Breast epithelium (tissue), 4 donors: ENCODE measurements at regions not wholly inside any gene's neighbourhood (a gene's known extent, or its start where the extent isn't known, plus 50 kb on each side); places are given as distances from the start of the nearest gene placed in this dataset.

Experiments used
- DNase-seq, 2 donors: peaks; one replicate each; pipeline ENCODE4 v3.0.0-alpha.2; 2019; ENCODE audit warnings: low spot score in 2 of 2
- H3K27ac ChIP-seq, 2 donors: fragments of 200-600 bp; sonication (generic) in 1 of 2; one replicate each; pipeline ENCODE4 v1.5.1; 2016 to 2019; ENCODE audit warnings: mild to moderate bottlenecking in 1 of 2
- H3K27me3 ChIP-seq, 2 donors: fragments of 200-600 bp; sonication (generic) in 1 of 2; one replicate each; pipeline versions ENCODE4 v1.5.1 to v1.6.0; 2017 to 2019; ENCODE audit warnings: control low read depth in 1 of 2, mild to moderate bottlenecking in 1 of 2
- H3K36me3 ChIP-seq: fragments of 200-600 bp; one replicate; pipeline ENCODE4 v1.5.1; 2019
- H3K4me1 ChIP-seq, 2 donors: fragments of 200-600 bp; sonication (generic); one replicate each; pipeline ENCODE4 v1.5.1; 2016 to 2019; ENCODE audit warnings: control low read depth in 1 of 2
- H3K4me3 ChIP-seq, 3 donors: fragments of 200-600 bp; sonication (generic); 1 replicate in 2 of 3; 2 replicates in 1 of 3; pipeline ENCODE4 v1.5.1; 2016 to 2019; ENCODE audit warnings: mild to moderate bottlenecking in 3 of 3, moderate library complexity in 2 of 3
- H3K9me3 ChIP-seq, 2 donors: fragments of 200-600 bp; sonication (generic) in 1 of 2; one replicate each; pipeline ENCODE4 v1.5.1; 2016 to 2019; ENCODE audit warnings: control low read depth in 1 of 2
- CTCF ChIP-seq, 3 donors: fragments of 450-650 bp; IDR thresholded peaks; one replicate each; pipeline ENCODE4 v1.5.1; 2016 to 2017; ENCODE audit warnings: antibody characterized with exemption in 3 of 3, mild to moderate bottlenecking in 3 of 3, moderate library complexity in 3 of 3
- POLR2A ChIP-seq: fragments of 450-650 bp; IDR thresholded peaks from one replicate; pipeline ENCODE4 v1.6.1; 2016; ENCODE audit warnings: antibody characterized with exemption, mild to moderate bottlenecking, moderate library complexity
- POLR2AphosphoS5 ChIP-seq, 3 donors: sonication (generic); formaldehyde crosslinking; IDR thresholded peaks; one replicate each; pipeline ENCODE4 v1.6.1; 2017; ENCODE audit warnings: antibody characterized with exemption in 3 of 3
- intact Hi-C: fragments of 100-400 bp; cut with DNase I; formaldehyde crosslinking; loops from one replicate; pipeline ENCODE4 v1.15.1; 2023; ENCODE audit warnings: low total_unique reads

GRCh38 chr2:228377533-228377932 is 196.0 kb upstream of the SPHKAP start:
- DNase-seq: no peak
- H3K9me3 ChIP-seq: no peaks in the 10 kb centered on the region
- no peaks in the 10 kb centered on the region for H3K36me3 ChIP-seq
- no peak overlapping the region for H3K27ac ChIP-seq
- intact Hi-C loops: no loop called here
- peaks cover 0 to 5% of the 10 kb centered on the region in 2 donors for H3K4me1 ChIP-seq
- H3K27me3 ChIP-seq: no peaks in the 10 kb centered on the region
- H3K4me3 ChIP-seq: no peak overlapping the region
- no peak for TF ChIP-seq CTCF (IDR thresholded peaks at IDR 0.05)
- no peak for TF ChIP-seq POLR2AphosphoS5 (IDR thresholded peaks at IDR 0.05)
- TF ChIP-seq POLR2A: no peak

- DNase-seq: peak in 1 of 2 donors; percentile 55
- Histone ChIP-seq H3K27ac (no peak overlapping the region), H3K27me3 (no peaks in the 10 kb centered on the region), H3K36me3 (no peaks in the 10 kb centered on the region), H3K4me3 (no peak overlapping the region), H3K9me3 (no peaks in the 10 kb centered on the region), H3K4me1 (peaks cover 0 to 5% of the 10 kb centered on the region in 2 donors)
- intact Hi-C loops: no loop called here
- no peak for TF ChIP-seq POLR2AphosphoS5 (IDR thresholded peaks at IDR 0.05)
- TF ChIP-seq CTCF (IDR thresholded peaks at IDR 0.05): no peak
- no peak for TF ChIP-seq POLR2A
Measured at GRCh38 chr2:228374741-228375140, 193.3 kb upstream of the SPHKAP start.

- DNase-seq: no peak
- no peaks in the 10 kb centered on the region for H3K36me3 ChIP-seq
- intact Hi-C loops: no loop called here
- no peak overlapping the region for H3K4me3 ChIP-seq
- H3K4me1 ChIP-seq: peaks cover 0 to 5% of the 10 kb centered on the region in 2 donors
- H3K27ac ChIP-seq: no peak overlapping the region
- TF ChIP-seq CTCF (IDR thresholded peaks at IDR 0.05) (no peak), POLR2AphosphoS5 (IDR thresholded peaks at IDR 0.05) (no peak), POLR2A (no peak)
- H3K27me3 ChIP-seq: no peaks in the 10 kb centered on the region
- no peaks in the 10 kb centered on the region for H3K9me3 ChIP-seq
Measured at GRCh38 chr2:228373191-228373590, 191.7 kb upstream of the SPHKAP start.

GRCh38 chr2:228372212-228372611 is 190.7 kb upstream of the SPHKAP start:
- Histone ChIP-seq H3K27ac (no peak overlapping the region), H3K4me3 (no peak overlapping the region), H3K4me1 (peaks cover 0 to 5% of the 10 kb centered on the region in 2 donors), H3K9me3 (no peaks in the 10 kb centered on the region), H3K36me3 (no peaks in the 10 kb centered on the region), H3K27me3 (no peaks in the 10 kb centered on the region)
- intact Hi-C loops: no loop called here
- no peak for DNase-seq
- no peak for TF ChIP-seq POLR2AphosphoS5 (IDR thresholded peaks at IDR 0.05)
- no peak for TF ChIP-seq CTCF (IDR thresholded peaks at IDR 0.05)
- TF ChIP-seq POLR2A: no peak

- Histone ChIP-seq H3K4me3 (no peak overlapping the region), H3K4me1 (peaks cover 0 to 5% of the 10 kb centered on the region in 2 donors), H3K27ac (no peak overlapping the region), H3K9me3 (no peaks in the 10 kb centered on the region), H3K27me3 (no peaks in the 10 kb centered on the region), H3K36me3 (no peaks in the 10 kb centered on the region)
- intact Hi-C loops: no loop called here
- DNase-seq: no peak
- TF ChIP-seq POLR2A: no peak
- TF ChIP-seq CTCF (IDR thresholded peaks at IDR 0.05): no peak
- TF ChIP-seq POLR2AphosphoS5 (IDR thresholded peaks at IDR 0.05): no peak
Measured at GRCh38 chr2:228369400-228370031, 188.0 kb upstream of the SPHKAP start.
